ENCODE measurements at regions not wholly inside any gene's neighbourhood (a gene's known extent, or its start where the extent isn't known, plus 50 kb on each side); places are given as distances from the start of the nearest gene placed in this dataset.

GRCh38 chr3:117722856-117723255 is 1013.3 kb downstream of the TUSC7 start:
- H3K79me2 ChIP-seq (ENCODE audit: low read length) = no peaks in the 10 kb centered on the region
- H3K9ac ChIP-seq (ENCODE audit: low read length) = peak overlapping the region; percentile 39; the same call in 1 of the 2 replicates
- TF ChIP-seq CTCF (IDR thresholded peaks at IDR 0.05; ENCODE audit: low read depth, low read length) (no peak), EZH2phosphoT487 (IDR thresholded peaks at IDR 0.05; ENCODE audit: low read depth) (no peak)
- H3K36me3 ChIP-seq (replicated peaks; ENCODE audit: low read depth, low read length) = no peaks in the 10 kb centered on the region
- H4K20me1 ChIP-seq (ENCODE audit: insufficient read depth, low read length) = no peaks in the 10 kb centered on the region
- H3K27me3 ChIP-seq (ENCODE audit: low read depth, low read length) = no peaks in the 10 kb centered on the region
- H3K4me1 ChIP-seq (ENCODE audit: low read length) = peaks cover 40% of the 10 kb centered on the region
- H3K4me2 ChIP-seq (ENCODE audit: low read length) = peak overlapping the region; percentile 66
- peak overlapping the region; percentile 63 for H3K27ac ChIP-seq (ENCODE audit: low read length)
- H3K4me3 ChIP-seq (ENCODE audit: low read length) = peak overlapping the region; percentile 56
- no peaks in the 10 kb centered on the region for H3K9me3 ChIP-seq (ENCODE audit: insufficient read depth, low read length)
- H2AFZ ChIP-seq (ENCODE audit: low read depth, low read length) = no peak overlapping the region

- Histone ChIP-seq H3K4me2 (ENCODE audit: low read length) (no peak overlapping the region), H3K27ac (ENCODE audit: low read length) (no peak overlapping the region), H3K9ac (ENCODE audit: low read length) (no peak overlapping the region), H3K27me3 (ENCODE audit: low read depth, low read length) (no peaks in the 10 kb centered on the region), H3K9me3 (ENCODE audit: insufficient read depth, low read length) (no peaks in the 10 kb centered on the region), H3K36me3 (replicated peaks; ENCODE audit: low read depth, low read length) (no peaks in the 10 kb centered on the region), H4K20me1 (ENCODE audit: insufficient read depth, low read length) (no peaks in the 10 kb centered on the region), H3K4me1 (ENCODE audit: low read length) (peaks cover 40% of the 10 kb centered on the region), H3K4me3 (ENCODE audit: low read length) (no peak overlapping the region), H2AFZ (ENCODE audit: low read depth, low read length) (no peak overlapping the region), H3K79me2 (ENCODE audit: low read length) (no peaks in the 10 kb centered on the region)
- TF ChIP-seq CTCF (IDR thresholded peaks at IDR 0.05; ENCODE audit: low read depth, low read length) = no peak
- TF ChIP-seq EZH2phosphoT487 (IDR thresholded peaks at IDR 0.05; ENCODE audit: low read depth) = no peak
Measured at GRCh38 chr3:117723825-117724224, 1014.2 kb downstream of the TUSC7 start.

- Histone ChIP-seq H4K20me1 (ENCODE audit: insufficient read depth, low read length) (no peaks in the 10 kb centered on the region), H2AFZ (ENCODE audit: low read depth, low read length) (no peak overlapping the region), H3K36me3 (replicated peaks; ENCODE audit: low read depth, low read length) (no peaks in the 10 kb centered on the region), H3K27me3 (ENCODE audit: low read depth, low read length) (no peaks in the 10 kb centered on the region), H3K27ac (ENCODE audit: low read length) (no peak overlapping the region), H3K4me3 (ENCODE audit: low read length) (no peak overlapping the region), H3K4me1 (ENCODE audit: low read length) (peaks cover 31% of the 10 kb centered on the region), H3K9me3 (ENCODE audit: insufficient read depth, low read length) (no peaks in the 10 kb centered on the region), H3K79me2 (ENCODE audit: low read length) (no peaks in the 10 kb centered on the region), H3K4me2 (ENCODE audit: low read length) (no peak overlapping the region), H3K9ac (ENCODE audit: low read length) (no peak overlapping the region)
- TF ChIP-seq EZH2phosphoT487 (IDR thresholded peaks at IDR 0.05; ENCODE audit: low read depth) = no peak
Measured at GRCh38 chr3:117725314-117725713, 1015.7 kb downstream of the TUSC7 start.

- H3K9me3 ChIP-seq (ENCODE audit: insufficient read depth, low read length) = no peaks in the 10 kb centered on the region
Measured at GRCh38 chr3:117726776-117727175, 1017.2 kb downstream of the TUSC7 start.

More at GRCh38 chr3:117726776-117727175, 1017.2 kb downstream of the TUSC7 start:
- no peak overlapping the region for H2AFZ ChIP-seq (ENCODE audit: low read depth, low read length)
- no peaks in the 10 kb centered on the region for H3K27me3 ChIP-seq (ENCODE audit: low read depth, low read length)
- no peaks in the 10 kb centered on the region for H4K20me1 ChIP-seq (ENCODE audit: insufficient read depth, low read length)
- H3K9ac ChIP-seq (ENCODE audit: low read length) = no peak overlapping the region
- H3K4me1 ChIP-seq (ENCODE audit: low read length) = peaks cover 17% of the 10 kb centered on the region
- H3K4me2 ChIP-seq (ENCODE audit: low read length) = no peak overlapping the region
- H3K27ac ChIP-seq (ENCODE audit: low read length) = no peak overlapping the region
- TF ChIP-seq CTCF (IDR thresholded peaks at IDR 0.05; ENCODE audit: low read depth, low read length) (no peak), EZH2phosphoT487 (IDR thresholded peaks at IDR 0.05; ENCODE audit: low read depth) (no peak)
- no peaks in the 10 kb centered on the region for H3K36me3 ChIP-seq (replicated peaks; ENCODE audit: low read depth, low read length)
- no peak overlapping the region for H3K4me3 ChIP-seq (ENCODE audit: low read length)
- H3K79me2 ChIP-seq (ENCODE audit: low read length) = no peaks in the 10 kb centered on the region

Measured in OCI-LY3 (cell line).